ENCODE measurements at regions not wholly inside any gene's neighbourhood (a gene's known extent, or its start where the extent isn't known, plus 50 kb on each side); places are given as distances from the start of the nearest gene placed in this dataset.

- no peak overlapping the region for H3K4me3 ChIP-seq (ENCODE audit: low read depth, low read length)
- DNase-seq (ENCODE audit: low read depth) = no peak
- TF ChIP-seq, protein P1, sequence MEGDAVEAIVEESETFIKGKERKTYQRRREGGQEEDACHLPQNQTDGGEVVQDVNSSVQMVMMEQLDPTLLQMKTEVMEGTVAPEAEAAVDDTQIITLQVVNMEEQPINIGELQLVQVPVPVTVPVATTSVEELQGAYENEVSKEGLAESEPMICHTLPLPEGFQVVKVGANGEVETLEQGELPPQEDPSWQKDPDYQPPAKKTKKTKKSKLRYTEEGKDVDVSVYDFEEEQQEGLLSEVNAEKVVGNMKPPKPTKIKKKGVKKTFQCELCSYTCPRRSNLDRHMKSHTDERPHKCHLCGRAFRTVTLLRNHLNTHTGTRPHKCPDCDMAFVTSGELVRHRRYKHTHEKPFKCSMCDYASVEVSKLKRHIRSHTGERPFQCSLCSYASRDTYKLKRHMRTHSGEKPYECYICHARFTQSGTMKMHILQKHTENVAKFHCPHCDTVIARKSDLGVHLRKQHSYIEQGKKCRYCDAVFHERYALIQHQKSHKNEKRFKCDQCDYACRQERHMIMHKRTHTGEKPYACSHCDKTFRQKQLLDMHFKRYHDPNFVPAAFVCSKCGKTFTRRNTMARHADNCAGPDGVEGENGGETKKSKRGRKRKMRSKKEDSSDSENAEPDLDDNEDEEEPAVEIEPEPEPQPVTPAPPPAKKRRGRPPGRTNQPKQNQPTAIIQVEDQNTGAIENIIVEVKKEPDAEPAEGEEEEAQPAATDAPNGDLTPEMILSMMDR (IDR thresholded peaks at IDR 0.05; ENCODE audit: insufficient read depth, low read depth, low read length, missing control alignments) = peak; percentile 5
Measured at GRCh38 chr16:66278604-66279262, 87.8 kb upstream of the CDH5 start.

DNA sequence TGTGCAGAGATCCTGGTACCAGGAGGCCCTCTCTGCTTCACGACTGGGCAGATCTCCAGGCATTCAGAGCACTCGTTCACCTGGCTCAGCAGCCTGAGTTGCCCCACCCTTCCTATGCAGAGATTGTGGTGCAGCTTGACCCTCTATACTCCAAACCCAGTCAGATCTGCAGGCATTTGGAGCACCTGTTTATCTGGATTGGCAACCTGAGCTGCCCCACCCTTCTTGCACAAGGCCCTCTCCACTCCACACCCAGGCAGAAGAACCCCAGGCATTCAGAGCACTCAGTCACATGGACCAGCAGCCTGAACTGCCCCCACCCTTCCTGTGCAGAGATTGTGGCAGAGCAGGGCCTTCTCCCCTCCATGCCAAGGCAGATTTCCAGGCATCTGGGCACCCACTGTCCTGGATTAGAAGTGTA lies 88.4 kb upstream of the CDH5 start:
- TF ChIP-seq, protein P1 (IDR thresholded peaks at IDR 0.05; ENCODE audit: insufficient read depth, low read depth, low read length, missing control alignments) = no peak
- DNase-seq (ENCODE audit: low read depth) = no peak
- H3K4me3 ChIP-seq (ENCODE audit: low read depth, low read length) = no peak overlapping the region

DNA sequence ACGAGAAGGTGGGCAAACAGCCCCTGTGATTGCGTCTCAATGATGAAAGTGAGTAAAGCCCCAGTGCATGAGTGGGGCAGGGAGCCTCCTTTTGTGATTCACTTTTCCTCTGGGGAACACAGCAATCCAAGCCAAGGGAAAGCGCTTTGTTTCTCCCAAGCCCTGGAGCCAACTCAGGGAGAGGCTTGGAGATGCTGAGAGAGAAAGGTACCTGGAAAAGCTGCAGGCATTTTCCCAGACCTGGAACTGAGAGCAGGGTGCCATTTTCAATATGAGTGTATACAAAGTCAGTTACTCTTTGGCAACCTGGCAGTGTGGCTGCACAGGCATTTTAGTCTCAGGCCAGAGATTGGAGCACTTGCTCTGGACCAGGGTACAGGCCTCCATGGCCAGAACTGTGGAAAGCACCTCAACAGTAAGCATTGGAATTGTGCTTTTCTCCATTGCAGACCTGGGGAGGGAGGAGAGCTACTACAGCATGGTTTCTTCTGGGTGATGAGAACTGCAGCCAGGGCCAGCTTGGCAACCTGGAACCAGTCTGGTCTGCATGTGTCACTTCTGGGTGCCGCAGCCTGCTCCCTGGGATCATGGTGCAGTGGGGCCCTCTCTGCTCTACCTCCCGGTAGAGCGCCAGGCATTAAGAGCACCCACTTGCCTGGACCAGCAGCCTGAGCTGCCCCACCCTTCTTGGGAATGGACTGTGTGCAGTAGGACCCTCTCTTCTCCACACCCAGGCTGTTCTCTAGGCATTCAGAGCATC lies 89.0 kb upstream of the CDH5 start:
- DNase-seq (ENCODE audit: low read depth) = no peak
- no peak overlapping the region for H3K4me3 ChIP-seq (ENCODE audit: low read depth, low read length)
- TF ChIP-seq, protein P1 (IDR thresholded peaks at IDR 0.05; ENCODE audit: insufficient read depth, low read depth, low read length, missing control alignments) = no peak

- DNase-seq (ENCODE audit: low read depth) = peak; percentile 43
- H3K4me3 ChIP-seq (ENCODE audit: low read depth, low read length) = no peak overlapping the region
- TF ChIP-seq, protein P1 (IDR thresholded peaks at IDR 0.05; ENCODE audit: insufficient read depth, low read depth, low read length, missing control alignments) = peak; percentile 69
Measured at GRCh38 chr16:66275775-66276428, 90.6 kb upstream of the CDH5 start.

DNA sequence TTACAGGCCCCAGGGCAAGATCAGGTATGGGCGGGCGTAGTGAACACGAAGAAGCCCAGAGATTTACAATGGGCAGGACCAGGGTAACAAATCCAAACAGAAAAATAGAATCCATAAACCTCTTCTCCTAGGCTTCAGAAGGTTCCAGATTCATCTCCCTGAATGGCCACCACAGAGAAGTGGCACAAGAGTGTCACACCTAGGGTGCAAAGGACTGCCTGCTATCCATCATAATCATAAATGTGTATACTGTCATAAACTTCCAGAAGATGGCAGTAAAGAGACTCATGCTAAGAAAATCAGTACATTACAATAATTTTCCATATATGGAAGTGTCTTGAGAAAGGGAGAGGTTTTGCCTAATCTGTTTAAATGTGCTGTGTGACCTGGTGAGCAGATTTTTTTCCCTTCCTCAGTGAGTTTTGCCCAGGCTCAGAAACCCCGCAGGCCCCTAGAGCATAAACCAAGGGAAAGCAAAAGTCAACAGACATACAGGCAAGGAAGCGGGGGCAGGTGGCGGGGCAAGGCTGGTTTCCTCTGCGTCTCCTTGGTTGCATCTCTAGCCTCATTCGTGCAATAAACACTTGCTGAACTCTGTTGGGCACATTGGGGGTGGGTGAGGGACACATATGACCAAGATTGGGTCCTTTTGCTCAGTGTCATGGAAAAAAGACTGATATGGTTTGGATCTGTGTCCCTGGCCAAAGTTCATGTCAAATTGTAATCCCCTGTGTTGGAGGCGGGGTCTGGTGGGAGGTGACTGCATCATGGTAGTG lies 92.0 kb upstream of the CDH5 start:
- DNase-seq (ENCODE audit: low read depth) = peak; percentile 24
- TF ChIP-seq, protein P1 (IDR thresholded peaks at IDR 0.05; ENCODE audit: insufficient read depth, low read depth, low read length, missing control alignments) = peak; percentile 24

DNA sequence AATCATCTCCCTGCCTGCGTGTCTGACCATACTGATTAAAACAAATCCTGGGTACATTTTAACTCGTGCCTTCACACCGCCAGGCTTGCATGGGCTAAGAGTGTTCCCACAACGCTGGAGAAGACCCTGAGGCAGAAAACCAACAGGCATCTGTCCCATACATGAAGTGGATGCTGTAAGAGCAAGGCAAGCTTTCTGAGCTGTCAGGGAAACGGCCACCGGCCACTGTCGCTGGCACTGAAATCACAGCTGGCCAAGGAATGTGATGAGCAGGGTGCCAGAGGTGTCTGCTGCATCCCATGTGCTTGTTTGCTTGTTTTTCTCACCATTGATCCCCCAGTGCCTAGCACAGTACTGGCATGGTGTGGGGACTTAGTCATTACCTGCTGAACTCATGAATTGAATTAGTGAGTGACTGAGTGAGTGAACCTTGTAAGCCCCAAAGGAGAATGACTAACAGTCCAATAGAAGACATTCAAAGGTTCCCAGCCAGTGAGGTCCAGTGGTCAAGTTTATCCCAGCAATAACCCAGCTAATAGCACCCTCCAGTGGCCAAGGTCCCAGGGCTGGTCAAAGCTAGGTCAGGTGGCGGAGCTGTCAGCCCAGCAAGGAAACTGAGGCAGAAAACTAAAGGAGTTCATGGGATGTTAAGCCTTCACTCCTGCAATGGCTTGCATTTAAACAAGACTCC lies 92.7 kb upstream of the CDH5 start:
- no peak overlapping the region for H3K4me3 ChIP-seq (ENCODE audit: low read depth, low read length)
- no peak for DNase-seq (ENCODE audit: low read depth)

More for the DNA sequence above, 92.0 kb upstream of the CDH5 start:
- no peak overlapping the region for H3K4me3 ChIP-seq (ENCODE audit: low read depth, low read length)

More for the DNA sequence above, 92.7 kb upstream of the CDH5 start:
- TF ChIP-seq, protein P1 (IDR thresholded peaks at IDR 0.05; ENCODE audit: insufficient read depth, low read depth, low read length, missing control alignments) = no peak
